ENCODE measurements at regions not wholly inside any gene's neighbourhood (a gene's known extent, or its start where the extent isn't known, plus 50 kb on each side); places are given as distances from the start of the nearest gene placed in this dataset.

DNA sequence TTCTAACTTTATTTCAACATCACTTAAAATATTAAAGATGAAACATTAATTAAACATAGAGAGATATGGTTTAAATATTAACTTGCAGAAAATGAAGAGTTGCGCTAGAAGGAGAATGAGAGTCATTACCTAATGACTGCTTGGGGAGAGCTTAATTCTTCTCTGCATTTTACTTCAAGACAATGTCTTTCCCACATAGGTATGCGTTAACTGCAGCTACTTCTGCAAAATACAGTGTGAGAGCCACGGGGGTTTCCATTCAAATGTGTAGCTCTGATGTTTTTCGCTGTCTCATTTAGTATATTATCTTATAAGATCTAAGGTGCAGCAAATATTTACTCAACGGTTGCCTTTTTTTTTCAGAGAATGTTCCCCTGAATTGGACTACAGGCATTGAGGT, 126.7 kb downstream of the TMX3 start:
- H3K4me3 ChIP-seq (ENCODE audit: low read depth, low read length, poor library complexity, severe bottlenecking) = no peak overlapping the region
- no peak for TF ChIP-seq EZH2 (IDR thresholded peaks at IDR 0.05; ENCODE audit: borderline replicate concordance, low read length)
- TF ChIP-seq, protein P1, sequence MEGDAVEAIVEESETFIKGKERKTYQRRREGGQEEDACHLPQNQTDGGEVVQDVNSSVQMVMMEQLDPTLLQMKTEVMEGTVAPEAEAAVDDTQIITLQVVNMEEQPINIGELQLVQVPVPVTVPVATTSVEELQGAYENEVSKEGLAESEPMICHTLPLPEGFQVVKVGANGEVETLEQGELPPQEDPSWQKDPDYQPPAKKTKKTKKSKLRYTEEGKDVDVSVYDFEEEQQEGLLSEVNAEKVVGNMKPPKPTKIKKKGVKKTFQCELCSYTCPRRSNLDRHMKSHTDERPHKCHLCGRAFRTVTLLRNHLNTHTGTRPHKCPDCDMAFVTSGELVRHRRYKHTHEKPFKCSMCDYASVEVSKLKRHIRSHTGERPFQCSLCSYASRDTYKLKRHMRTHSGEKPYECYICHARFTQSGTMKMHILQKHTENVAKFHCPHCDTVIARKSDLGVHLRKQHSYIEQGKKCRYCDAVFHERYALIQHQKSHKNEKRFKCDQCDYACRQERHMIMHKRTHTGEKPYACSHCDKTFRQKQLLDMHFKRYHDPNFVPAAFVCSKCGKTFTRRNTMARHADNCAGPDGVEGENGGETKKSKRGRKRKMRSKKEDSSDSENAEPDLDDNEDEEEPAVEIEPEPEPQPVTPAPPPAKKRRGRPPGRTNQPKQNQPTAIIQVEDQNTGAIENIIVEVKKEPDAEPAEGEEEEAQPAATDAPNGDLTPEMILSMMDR (IDR thresholded peaks at IDR 0.05; ENCODE audit: low read length) = no peak
- no peaks in the 10 kb centered on the region for H3F3A ChIP-seq (ENCODE audit: insufficient read depth, low read length)
- no peak overlapping the region for H3K9ac ChIP-seq (ENCODE audit: low read length)
- no peaks in the 10 kb centered on the region for H3K9me2 ChIP-seq (ENCODE audit: low read depth, low read length)
- H2AFZ ChIP-seq (ENCODE audit: low read length) = no peak overlapping the region
- no peaks in the 10 kb centered on the region for H3K9me3 ChIP-seq (ENCODE audit: low read length)
- H3K79me2 ChIP-seq (ENCODE audit: insufficient read depth, low read length) = no peaks in the 10 kb centered on the region
- no peaks in the 10 kb centered on the region for H4K20me1 ChIP-seq (ENCODE audit: insufficient read depth, low read length)
- H3K4me1 ChIP-seq (ENCODE audit: insufficient read depth, low read length, severe bottlenecking) = no peaks in the 10 kb centered on the region
- no peaks in the 10 kb centered on the region for H3K36me3 ChIP-seq (ENCODE audit: insufficient read depth, low read length)
- no peak overlapping the region for H3K4me2 ChIP-seq (ENCODE audit: low read length)
- no peaks in the 10 kb centered on the region for H3K27me3 ChIP-seq (ENCODE audit: insufficient read depth, low read length)
- H3K27ac ChIP-seq (ENCODE audit: low read depth, low read length, poor library complexity, severe bottlenecking) = no peak overlapping the region

DNA sequence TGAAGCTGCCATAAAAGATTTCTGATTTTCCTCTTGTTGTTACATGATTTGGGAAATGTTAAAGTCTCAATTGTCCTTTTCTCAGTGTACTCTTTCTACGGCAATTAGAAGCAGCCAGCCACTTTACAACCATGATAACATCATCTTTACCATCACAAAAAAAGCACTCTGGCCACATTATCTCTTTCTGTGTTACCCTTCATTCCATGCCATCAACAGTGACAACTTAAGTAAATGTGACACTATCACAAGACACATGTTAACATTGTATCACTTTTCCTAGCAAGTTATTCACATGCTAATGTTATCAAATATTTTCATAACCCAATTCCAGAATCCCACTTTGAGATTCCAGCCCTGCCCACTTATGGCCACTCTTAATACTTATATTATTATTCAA, 131.2 kb downstream of the TMX3 start:
- Histone ChIP-seq H3K79me2 (ENCODE audit: insufficient read depth, low read length) (no peaks in the 10 kb centered on the region), H4K20me1 (ENCODE audit: insufficient read depth, low read length) (no peaks in the 10 kb centered on the region), H3K27ac (ENCODE audit: low read depth, low read length, poor library complexity, severe bottlenecking) (no peak overlapping the region), H3K9ac (ENCODE audit: low read length) (no peak overlapping the region), H3K36me3 (ENCODE audit: insufficient read depth, low read length) (no peaks in the 10 kb centered on the region), H2AFZ (ENCODE audit: low read length) (no peak overlapping the region), H3K4me1 (ENCODE audit: insufficient read depth, low read length, severe bottlenecking) (no peaks in the 10 kb centered on the region), H3K27me3 (ENCODE audit: insufficient read depth, low read length) (no peaks in the 10 kb centered on the region), H3K9me3 (ENCODE audit: low read length) (no peaks in the 10 kb centered on the region), H3K9me2 (ENCODE audit: low read depth, low read length) (no peaks in the 10 kb centered on the region), H3K4me2 (ENCODE audit: low read length) (no peak overlapping the region), H3K4me3 (ENCODE audit: low read depth, low read length, poor library complexity, severe bottlenecking) (no peak overlapping the region), H3F3A (ENCODE audit: insufficient read depth, low read length) (no peaks in the 10 kb centered on the region)
- no peak for TF ChIP-seq EZH2 (IDR thresholded peaks at IDR 0.05; ENCODE audit: borderline replicate concordance, low read length)
- TF ChIP-seq, protein P1 (IDR thresholded peaks at IDR 0.05; ENCODE audit: low read length) = no peak

DNA sequence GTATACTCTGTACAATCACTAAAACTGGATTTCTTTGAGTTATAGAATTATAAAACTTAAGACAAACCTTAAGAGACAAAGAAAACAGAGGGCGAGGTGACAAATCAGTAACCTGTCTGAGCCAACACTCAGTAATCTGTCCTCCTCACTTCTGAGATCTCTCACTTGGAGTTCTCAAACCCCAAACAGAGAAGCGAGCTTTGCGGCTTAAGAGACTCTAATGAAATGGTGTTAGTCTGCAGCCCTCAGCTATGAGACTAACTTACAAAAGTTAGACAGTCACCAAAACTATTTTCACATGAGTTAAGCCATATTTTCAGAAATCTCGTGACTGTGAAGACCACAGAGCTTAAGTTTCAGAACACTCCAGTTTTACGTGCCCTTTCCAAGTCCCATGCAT, 140.6 kb downstream of the TMX3 start:
- no peak overlapping the region for H3K4me3 ChIP-seq (ENCODE audit: low read depth, low read length, poor library complexity, severe bottlenecking)
- no peak overlapping the region for H3K27ac ChIP-seq (ENCODE audit: low read depth, low read length, poor library complexity, severe bottlenecking)

More for the DNA sequence above, 140.6 kb downstream of the TMX3 start:
- Histone ChIP-seq H3F3A (ENCODE audit: insufficient read depth, low read length) (no peaks in the 10 kb centered on the region), H4K20me1 (ENCODE audit: insufficient read depth, low read length) (no peaks in the 10 kb centered on the region), H3K9me3 (ENCODE audit: low read length) (no peaks in the 10 kb centered on the region), H3K9ac (ENCODE audit: low read length) (no peak overlapping the region), H2AFZ (ENCODE audit: low read length) (no peak overlapping the region), H3K4me1 (ENCODE audit: insufficient read depth, low read length, severe bottlenecking) (no peaks in the 10 kb centered on the region), H3K4me2 (ENCODE audit: low read length) (no peak overlapping the region), H3K27me3 (ENCODE audit: insufficient read depth, low read length) (no peaks in the 10 kb centered on the region), H3K36me3 (ENCODE audit: insufficient read depth, low read length) (no peaks in the 10 kb centered on the region), H3K9me2 (ENCODE audit: low read depth, low read length) (no peaks in the 10 kb centered on the region), H3K79me2 (ENCODE audit: insufficient read depth, low read length) (no peaks in the 10 kb centered on the region)
- TF ChIP-seq, protein P1 (IDR thresholded peaks at IDR 0.05; ENCODE audit: low read length) = no peak
- TF ChIP-seq EZH2 (IDR thresholded peaks at IDR 0.05; ENCODE audit: borderline replicate concordance, low read length) = no peak

All from OCI-LY1 (cell line).